Neuronal stem cell (in vitro differentiated cells): ENCODE measurements at regions not wholly inside any gene's neighbourhood (a gene's known extent, or its start where the extent isn't known, plus 50 kb on each side); places are given as distances from the start of the nearest gene placed in this dataset.

Experiments used
- DNase-seq: peaks from one replicate; pipeline ENCODE4 v3.0.0-alpha.2; 2013; ENCODE audit warnings: low spot score
- H2AFZ ChIP-seq: one replicate; pipeline ENCODE4 v1.6.1; 2013; ENCODE audit warnings: mild to moderate bottlenecking, low read length, inconsistent platforms
- H2AK5ac ChIP-seq: 2 replicates; pipeline ENCODE4 v1.6.1; 2013; ENCODE audit warnings: low read depth, mild to moderate bottlenecking, inconsistent platforms, low read length, moderate library complexity, mixed read lengths
- H2BK120ac ChIP-seq: 2 replicates; pipeline ENCODE4 v1.6.1; 2013; ENCODE audit warnings: low read depth, mild to moderate bottlenecking, inconsistent platforms, low read length, moderate library complexity, mixed read lengths
- H2BK12ac ChIP-seq: one replicate; pipeline ENCODE4 v1.6.1; 2013; ENCODE audit warnings: low read length, inconsistent platforms
- H2BK15ac ChIP-seq: 2 replicates; pipeline ENCODE4 v1.6.1; 2013; ENCODE audit warnings: mild to moderate bottlenecking, low read length, inconsistent platforms, mixed read lengths
- H2BK5ac ChIP-seq: one replicate; pipeline ENCODE4 v1.6.1; 2013; ENCODE audit warnings: inconsistent platforms, mild to moderate bottlenecking, low read length, moderate library complexity
- H3K14ac ChIP-seq: one replicate; pipeline ENCODE4 v1.6.1; 2013; ENCODE audit warnings: low read length, inconsistent platforms
- H3K18ac ChIP-seq: 2 replicates; pipeline ENCODE4 v1.6.1; 2013; ENCODE audit warnings: low read length, inconsistent platforms
- H3K23ac ChIP-seq: 2 replicates; pipeline ENCODE4 v1.6.1; 2013; ENCODE audit warnings: low read depth, mild to moderate bottlenecking, mixed read lengths, low read length, inconsistent platforms; ENCODE audit not compliant: poor library complexity
- H3K27ac ChIP-seq: replicated peaks from 3 replicates; pipeline ENCODE4 v1.5.1; 2013; ENCODE audit warnings: low read length, inconsistent platforms
- H3K27me3 ChIP-seq, 3 experiments: 2 replicates each; pipeline ENCODE4 v1.6.1; 2013; ENCODE audit warnings: low read length in 3 of 3, mild to moderate bottlenecking in 2 of 3, inconsistent platforms in 1 of 3, low read depth in 1 of 3, mixed read lengths in 1 of 3, moderate library complexity in 1 of 3; ENCODE audit not compliant: control insufficient read depth in 3 of 3, insufficient read depth in 3 of 3
- H3K36me3 ChIP-seq, 2 donors: replicated peaks in 1 of 2; 2 replicates each; pipeline ENCODE4 v1.6.1; 2013; ENCODE audit warnings: low read length in 2 of 2; ENCODE audit not compliant: control insufficient read depth in 2 of 2, insufficient read depth in 2 of 2
- H3K4ac ChIP-seq: 2 replicates; pipeline ENCODE4 v1.6.1; 2013; ENCODE audit warnings: inconsistent platforms, mild to moderate bottlenecking, low read length, moderate library complexity
- H3K4me1 ChIP-seq, 2 donors: 1 replicate in 1 of 2; 2 replicates in 1 of 2; pipeline ENCODE4 v1.6.1; 2013; ENCODE audit warnings: low read length in 2 of 2, low read depth in 1 of 2; ENCODE audit not compliant: control insufficient read depth in 2 of 2, insufficient read depth in 1 of 2
- H3K4me2 ChIP-seq: one replicate; pipeline ENCODE4 v1.6.1; 2013; ENCODE audit warnings: mild to moderate bottlenecking, low read length, inconsistent platforms; ENCODE audit not compliant: insufficient read depth, poor library complexity, severe bottlenecking
- H3K4me3 ChIP-seq, 2 donors: 2 replicates each; pipeline ENCODE4 v1.5.1; 2013; ENCODE audit warnings: low read length in 2 of 2, mild to moderate bottlenecking in 2 of 2, inconsistent platforms in 1 of 2, moderate library complexity in 1 of 2
- H3K79me1 ChIP-seq: one replicate; pipeline ENCODE4 v1.6.1; 2013; ENCODE audit warnings: low read depth, mild to moderate bottlenecking, inconsistent platforms, low read length, moderate library complexity
- H3K9ac ChIP-seq: one replicate; pipeline ENCODE4 v1.6.1; 2013; ENCODE audit warnings: mild to moderate bottlenecking, low read depth, low read length, inconsistent platforms; ENCODE audit not compliant: poor library complexity
- H3K9me3 ChIP-seq, 2 donors: replicated peaks in 1 of 2; 2 replicates each; pipeline versions ENCODE3 to v1.6.1; 2013; ENCODE audit warnings: low read length in 2 of 2, mild to moderate bottlenecking in 2 of 2, inconsistent platforms in 1 of 2, low read depth in 1 of 2, mixed read lengths in 1 of 2, moderate library complexity in 1 of 2; ENCODE audit not compliant: control insufficient read depth in 2 of 2, insufficient read depth in 1 of 2
- H4K8ac ChIP-seq: one replicate; pipeline ENCODE4 v1.6.1; 2013; ENCODE audit warnings: low read depth, mild to moderate bottlenecking, inconsistent platforms, low read length, moderate library complexity
- H4K91ac ChIP-seq: one replicate; pipeline ENCODE4 v1.6.1; 2013; ENCODE audit warnings: low read length, low read depth, mild to moderate bottlenecking, inconsistent platforms; ENCODE audit not compliant: poor library complexity
- WGBS, 2 donors: extraction: QIAGEN DNeasy Blood & Tissue Kit; methylation state at CpG; one replicate each; pipeline ENCODE4 v1.1.7; 2013; ENCODE audit warnings: missing lambda C conversion rate in 2 of 2, mixed read lengths in 1 of 2; ENCODE audit not compliant: insufficient read length in 2 of 2, insufficient replicate concordance in 1 of 2; ENCODE audit errors: extremely low coverage in 2 of 2; 5-methylcytosine and 5-hydroxymethylcytosine counted together

- Histone ChIP-seq H2AFZ (peak overlapping the region; percentile 63), H3K9ac (no peak overlapping the region), H3K9me3 (no peaks in the 10 kb centered on the region), H3K14ac (no peak overlapping the region), H3K4me1 (peaks cover 3 to 6% of the 10 kb centered on the region in 2 donors), H3K79me1 (no peaks in the 10 kb centered on the region), H2BK120ac (no peak overlapping the region), H3K18ac (no peak overlapping the region), H4K8ac (no peak overlapping the region), H3K4ac (no peak overlapping the region), H3K4me3 (no peak overlapping the region), H2BK12ac (no peak overlapping the region), H4K91ac (no peak overlapping the region), H3K23ac (no peak overlapping the region), H2BK5ac (no peak overlapping the region), H3K36me3 (no peaks in the 10 kb centered on the region), H3K4me2 (no peak overlapping the region), H3K27ac (no peak overlapping the region), H2AK5ac (no peak overlapping the region), H3K27me3 (no peaks in the 10 kb centered on the region), H2BK15ac (no peak overlapping the region)
- DNase-seq = no peak
- WGBS, 2 donors = no CpG with 5 or more reads among the region's 3 CpGs
These were observed 897.8 kb upstream of the PHF14 start for GRCh38 chr7:10075866-10076265.

GRCh38 chr7:10076660-10077300, 896.9 kb upstream of the PHF14 start:
- no peak overlapping the region for H3K27ac ChIP-seq
- no peaks in the 10 kb centered on the region for H3K27me3 ChIP-seq
- H4K91ac ChIP-seq = no peak overlapping the region
- H3K9me3 ChIP-seq = no peaks in the 10 kb centered on the region
- H2BK15ac ChIP-seq = no peak overlapping the region
- peaks cover 3 to 6% of the 10 kb centered on the region in 2 donors for H3K4me1 ChIP-seq
- H3K18ac ChIP-seq = no peak overlapping the region
- no peak overlapping the region for H2BK120ac ChIP-seq
- peak overlapping the region; percentile 50 for H2AFZ ChIP-seq
- DNase-seq = no peak
- H3K36me3 ChIP-seq = no peaks in the 10 kb centered on the region
- H3K4ac ChIP-seq = no peak overlapping the region
- H3K4me2 ChIP-seq = no peak overlapping the region
- H2AK5ac ChIP-seq = no peak overlapping the region
- H3K9ac ChIP-seq = no peak overlapping the region
- no peak overlapping the region for H3K23ac ChIP-seq
- no peak overlapping the region for H2BK12ac ChIP-seq
- no peak overlapping the region for H3K14ac ChIP-seq
- no peaks in the 10 kb centered on the region for H3K79me1 ChIP-seq
- no CpG with 5 or more reads among the region's 4 CpGs for WGBS, 2 donors
- no peak overlapping the region for H4K8ac ChIP-seq
- no peak overlapping the region for H3K4me3 ChIP-seq
- H2BK5ac ChIP-seq = no peak overlapping the region

- H2AFZ ChIP-seq = no peak overlapping the region
- DNase-seq = no peak
- no peak overlapping the region for H2BK5ac ChIP-seq
- H3K4me3 ChIP-seq = no peak overlapping the region
- peak overlapping the region; percentile 87 for H3K18ac ChIP-seq
- H3K4me2 ChIP-seq = no peak overlapping the region
- H3K79me1 ChIP-seq = no peaks in the 10 kb centered on the region
- no CpG with 5 or more reads among the region's 5 CpGs for WGBS, 2 donors
- no peaks in the 10 kb centered on the region for H3K9me3 ChIP-seq
- peaks cover 3 to 6% of the 10 kb centered on the region in 2 donors for H3K4me1 ChIP-seq
- no peak overlapping the region for H2AK5ac ChIP-seq
- no peak overlapping the region for H3K14ac ChIP-seq
- H4K8ac ChIP-seq = no peak overlapping the region
- H3K23ac ChIP-seq = no peak overlapping the region
- H3K27ac ChIP-seq = no peak overlapping the region
- no peak overlapping the region for H4K91ac ChIP-seq
- H3K4ac ChIP-seq = no peak overlapping the region
- no peaks in the 10 kb centered on the region for H3K27me3 ChIP-seq
- no peak overlapping the region for H2BK12ac ChIP-seq
- no peak overlapping the region for H2BK120ac ChIP-seq
- H3K9ac ChIP-seq = no peak overlapping the region
- no peak overlapping the region for H2BK15ac ChIP-seq
- H3K36me3 ChIP-seq = no peaks in the 10 kb centered on the region
These were observed 894.1 kb upstream of the PHF14 start for GRCh38 chr7:10079572-10079971.

GRCh38 chr7:10082896-10083295, 890.8 kb upstream of the PHF14 start:
- Histone ChIP-seq H3K27ac (no peak overlapping the region), H3K4ac (no peak overlapping the region), H2BK15ac (no peak overlapping the region), H2AFZ (no peak overlapping the region), H3K4me1 (peaks cover 0 to 3% of the 10 kb centered on the region in 2 donors), H2AK5ac (no peak overlapping the region), H3K9ac (no peak overlapping the region), H3K79me1 (no peaks in the 10 kb centered on the region), H3K9me3 (no peaks in the 10 kb centered on the region), H4K8ac (no peak overlapping the region), H3K4me3 (no peak overlapping the region), H3K27me3 (no peaks in the 10 kb centered on the region), H3K23ac (no peak overlapping the region), H3K36me3 (no peaks in the 10 kb centered on the region), H3K4me2 (no peak overlapping the region), H2BK120ac (no peak overlapping the region), H4K91ac (no peak overlapping the region), H2BK5ac (no peak overlapping the region), H3K18ac (no peak overlapping the region), H2BK12ac (no peak overlapping the region), H3K14ac (no peak overlapping the region)
- no peak for DNase-seq
- WGBS, 2 donors = no CpG with 5 or more reads among the region's 4 CpGs
